GM21390 (cell line): ENCODE measurements at regions not wholly inside any gene's neighbourhood (a gene's known extent, or its start where the extent isn't known, plus 50 kb on each side); places are given as distances from the start of the nearest gene placed in this dataset.

ENCODE experiments used
- ATAC-seq: cut with Tn5 transposase; IDR thresholded peaks from one replicate; pipeline ENCODE4 v1.9.1; 2021; ENCODE audit not compliant: unreplicated experiment

GRCh38 chr11:92644595-92645445 is 324.6 kb upstream of the MTNR1B start:
- no peak for ATAC-seq

- no peak for ATAC-seq
Measured at GRCh38 chr11:92651159-92651558, 318.3 kb upstream of the MTNR1B start.

- ATAC-seq = no peak
Measured at GRCh38 chr11:92653454-92653853, 316.0 kb upstream of the MTNR1B start.

GRCh38 chr11:92656783-92657182 is 312.7 kb upstream of the MTNR1B start:
- no peak for ATAC-seq

- ATAC-seq = no peak
Measured at GRCh38 chr11:92657226-92657625, 312.2 kb upstream of the MTNR1B start.

GRCh38 chr11:92658733-92659132 is 310.7 kb upstream of the MTNR1B start:
- ATAC-seq = no peak

GRCh38 chr11:92659793-92660192 is 309.7 kb upstream of the MTNR1B start:
- ATAC-seq = no peak

- ATAC-seq = no peak
Measured at GRCh38 chr11:92662601-92663360, 306.7 kb upstream of the MTNR1B start.

- ATAC-seq = no peak
Measured at GRCh38 chr11:92663539-92663938, 305.9 kb upstream of the MTNR1B start.

- no peak for ATAC-seq
Measured at GRCh38 chr11:92667486-92668152, 301.8 kb upstream of the MTNR1B start.

GRCh38 chr11:92670308-92670890 is 299.1 kb upstream of the MTNR1B start:
- ATAC-seq = no peak

- no peak for ATAC-seq
Measured at GRCh38 chr11:92671081-92671480, 298.4 kb upstream of the MTNR1B start.

GRCh38 chr11:92675303-92675702 is 294.1 kb upstream of the MTNR1B start:
- no peak for ATAC-seq

- no peak for ATAC-seq
Measured at GRCh38 chr11:92675810-92676209, 293.6 kb upstream of the MTNR1B start.

GRCh38 chr11:92678008-92678611 is 291.3 kb upstream of the MTNR1B start:
- ATAC-seq = no peak

- no peak for ATAC-seq
Measured at GRCh38 chr11:92681586-92681985, 287.9 kb upstream of the MTNR1B start.

- ATAC-seq = no peak
Measured at GRCh38 chr11:92682136-92682535, 287.3 kb upstream of the MTNR1B start.

- ATAC-seq = no peak
Measured at GRCh38 chr11:92682952-92683351, 286.5 kb upstream of the MTNR1B start.

- ATAC-seq = no peak
Measured at GRCh38 chr11:92685049-92685448, 284.4 kb upstream of the MTNR1B start.

- ATAC-seq = no peak
Measured at GRCh38 chr11:92687724-92688123, 281.7 kb upstream of the MTNR1B start.

GRCh38 chr11:92688416-92688815 is 281.0 kb upstream of the MTNR1B start:
- no peak for ATAC-seq
